PC-3 (cell line): ENCODE measurements at regions not wholly inside any gene's neighbourhood (a gene's known extent, or its start where the extent isn't known, plus 50 kb on each side); places are given as distances from the start of the nearest gene placed in this dataset.
"Not testable (repeated sequence)": the region's sequence is repeated elsewhere in the genome, so short reads cannot be mapped to it uniquely, and the experiment has no call there.

Experiments
- ATAC-seq: fragments of 200-7000 bp; cut with Tn5 transposase; 2 replicates; pipeline ENCODE4 v1.9.1; 2020; ENCODE audit warnings: mild to moderate bottlenecking, moderate library complexity
- BruUV-seq: library from RNA; stranded (reverse); fragments of 400-500 nt; replicated peaks from 2 replicates; lab custom pipeline; 2021; lab: Mats Ljungman, UMichigan
- CTCF ChIA-PET: fragments of 300-600 bp; sonication (Branson Sonifier 250); formaldehyde crosslinking; loops from one replicate; lab custom pipeline; 2022; ENCODE audit warnings: antibody characterized with exemption; lab: Charles Lee
- POLR2A ChIA-PET: fragments of 300-600 bp; sonication (Branson Sonifier 250); formaldehyde crosslinking; loops from one replicate; lab custom pipeline; 2022; ENCODE audit warnings: antibody characterized with exemption; ENCODE audit not compliant: unreplicated experiment; lab: Charles Lee
- DNase-seq: peaks from one replicate; pipeline ENCODE4 v3.0.0-alpha.2; 2015
- H2AFZ ChIP-seq: fragments of 300-600 bp; sonication (generic); 2 replicates; pipeline ENCODE4 v1.6.0; 2016; ENCODE audit warnings: antibody characterized with exemption, low read length
- H3F3A ChIP-seq: fragments of 300-600 bp; sonication (generic); one replicate; pipeline ENCODE4 v1.6.0; 2017; ENCODE audit warnings: antibody characterized with exemption, low read length, control low read depth, mild to moderate bottlenecking; ENCODE audit not compliant: unreplicated experiment
- H3K27ac ChIP-seq: fragments of 300-600 bp; sonication (generic); 2 replicates; pipeline ENCODE4 v1.5.1; 2016; ENCODE audit warnings: mild to moderate bottlenecking, low read length
- H3K27me3 ChIP-seq: fragments of 300-600 bp; sonication (generic); 2 replicates; pipeline ENCODE4 v1.6.1; 2016; ENCODE audit warnings: low read length, mixed read lengths
- H3K36me3 ChIP-seq: fragments of 300-600 bp; sonication (generic); 2 replicates; pipeline ENCODE4 v1.6.1; 2016; ENCODE audit warnings: low read depth, mixed run types, low read length, mixed read lengths
- H3K4me1 ChIP-seq: fragments of 300-600 bp; sonication (generic); 2 replicates; pipeline ENCODE4 v1.5.1; 2016; ENCODE audit warnings: low read length; ENCODE audit not compliant: insufficient read depth
- H3K4me2 ChIP-seq: fragments of 300-600 bp; sonication (generic); 2 replicates; pipeline ENCODE4 v1.6.0; 2016; ENCODE audit warnings: low read length
- H3K4me3 ChIP-seq: fragments of 300-600 bp; sonication (generic); 2 replicates; pipeline ENCODE4 v1.5.1; 2016; ENCODE audit warnings: mild to moderate bottlenecking, low read length, mixed read lengths
- H3K79me2 ChIP-seq: fragments of 300-600 bp; sonication (generic); 2 replicates; pipeline ENCODE4 v1.6.1; 2017; ENCODE audit warnings: low read length, mixed read lengths
- H3K9ac ChIP-seq: fragments of 300-600 bp; sonication (generic); 2 replicates; pipeline ENCODE4 v1.6.0; 2016; ENCODE audit warnings: mild to moderate bottlenecking, low read length
- H3K9me2 ChIP-seq: fragments of 300-600 bp; sonication (generic); replicated peaks from 2 replicates; pipeline ENCODE4 v1.6.1; 2016; ENCODE audit warnings: mixed run types, low read length, mixed read lengths
- H3K9me3 ChIP-seq: fragments of 300-600 bp; sonication (generic); 2 replicates; pipeline ENCODE4 v1.6.1; 2016; ENCODE audit warnings: low read length, mixed read lengths
- H4K20me1 ChIP-seq: fragments of 300-600 bp; sonication (generic); 2 replicates; pipeline ENCODE4 v1.6.1; 2016; ENCODE audit warnings: low read length, mixed read lengths
- EZH2 ChIP-seq: fragments of 300-600 bp; sonication (generic); IDR thresholded peaks from one replicate; pipeline ENCODE4 v1.6.1; 2017; ENCODE audit warnings: antibody characterized with exemption, mild to moderate bottlenecking, low read length; ENCODE audit not compliant: unreplicated experiment
- EZH2phosphoT487 ChIP-seq: fragments of 300-600 bp; sonication (generic); IDR thresholded peaks from 2 replicates; pipeline ENCODE4 v1.6.1; 2018; ENCODE audit warnings: mild to moderate bottlenecking, antibody characterized with exemption, low read length, borderline replicate concordance
- intact Hi-C: fragments of 100-400 bp; cut with micrococcal nuclease; formaldehyde crosslinking; loops from 2 replicates; pipeline ENCODE4 v1.9.0; 2023
- TF ChIP-seq, protein P1 (sequence below): fragments of 300-600 bp; sonication (generic); conservative IDR thresholded peaks from 2 replicates; pipeline ENCODE4 v1.5.1; 2017; ENCODE audit warnings: antibody characterized with exemption, low read depth, mild to moderate bottlenecking, low read length

DNA sequence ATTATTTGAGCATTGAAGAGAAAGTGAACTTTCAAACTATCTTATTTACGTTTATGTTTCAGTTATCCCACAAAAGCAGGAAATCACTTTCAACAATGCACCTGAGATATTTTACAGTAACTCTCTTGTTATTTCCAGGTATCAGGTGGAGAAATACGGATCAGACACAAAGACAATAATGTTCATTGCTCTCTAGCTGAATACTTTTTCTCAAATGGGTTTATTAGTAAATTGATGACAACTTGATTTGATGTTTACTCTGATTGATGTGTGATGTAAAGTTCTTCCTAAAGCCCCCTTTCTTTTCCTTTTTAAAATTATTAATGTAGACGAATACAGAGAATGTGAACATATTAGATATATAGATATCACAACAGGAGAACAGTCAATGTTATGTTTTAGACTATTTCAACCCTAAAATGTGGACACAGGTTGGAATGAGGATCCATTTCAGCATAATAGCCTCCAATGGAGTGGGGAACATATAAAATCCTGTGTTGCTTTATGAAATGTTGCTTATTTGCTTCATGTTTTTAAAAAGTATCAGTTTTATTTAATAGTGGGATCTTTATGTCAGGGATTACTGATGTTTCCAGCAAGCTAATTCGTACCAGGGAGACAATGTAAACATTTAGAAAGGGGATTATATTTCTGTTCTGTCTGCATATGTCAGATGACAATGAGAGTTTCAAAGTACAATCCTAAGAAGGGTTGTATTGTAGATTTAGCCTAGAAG lies 1522.3 kb upstream of the TPTE start:
- TF ChIP-seq EZH2phosphoT487 (no peak), EZH2 (no peak)
- TF ChIP-seq, protein P1, sequence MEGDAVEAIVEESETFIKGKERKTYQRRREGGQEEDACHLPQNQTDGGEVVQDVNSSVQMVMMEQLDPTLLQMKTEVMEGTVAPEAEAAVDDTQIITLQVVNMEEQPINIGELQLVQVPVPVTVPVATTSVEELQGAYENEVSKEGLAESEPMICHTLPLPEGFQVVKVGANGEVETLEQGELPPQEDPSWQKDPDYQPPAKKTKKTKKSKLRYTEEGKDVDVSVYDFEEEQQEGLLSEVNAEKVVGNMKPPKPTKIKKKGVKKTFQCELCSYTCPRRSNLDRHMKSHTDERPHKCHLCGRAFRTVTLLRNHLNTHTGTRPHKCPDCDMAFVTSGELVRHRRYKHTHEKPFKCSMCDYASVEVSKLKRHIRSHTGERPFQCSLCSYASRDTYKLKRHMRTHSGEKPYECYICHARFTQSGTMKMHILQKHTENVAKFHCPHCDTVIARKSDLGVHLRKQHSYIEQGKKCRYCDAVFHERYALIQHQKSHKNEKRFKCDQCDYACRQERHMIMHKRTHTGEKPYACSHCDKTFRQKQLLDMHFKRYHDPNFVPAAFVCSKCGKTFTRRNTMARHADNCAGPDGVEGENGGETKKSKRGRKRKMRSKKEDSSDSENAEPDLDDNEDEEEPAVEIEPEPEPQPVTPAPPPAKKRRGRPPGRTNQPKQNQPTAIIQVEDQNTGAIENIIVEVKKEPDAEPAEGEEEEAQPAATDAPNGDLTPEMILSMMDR, result no peak
- Histone ChIP-seq H3F3A (no peaks in the 10 kb centered on the region), H3K79me2 (no peaks in the 10 kb centered on the region), H3K36me3 (no peaks in the 10 kb centered on the region), H2AFZ (no peak overlapping the region), H3K27ac (no peak overlapping the region), H3K27me3 (peaks cover 13% of the 10 kb centered on the region), H3K4me2 (no peak overlapping the region), H3K9me3 (no peaks in the 10 kb centered on the region), H4K20me1 (no peaks in the 10 kb centered on the region), H3K4me1 (no peaks in the 10 kb centered on the region), H3K9me2 (no peaks in the 10 kb centered on the region), H3K9ac (no peak overlapping the region), H3K4me3 (no peak overlapping the region)
- ATAC-seq, result no peak
- ChIA-PET POLR2A (no interaction called here), CTCF (no interaction called here)
- intact Hi-C loops, result no loop called here
- BruUV-seq, result no TSS peak
- peak; percentile 1 for DNase-seq

DNA sequence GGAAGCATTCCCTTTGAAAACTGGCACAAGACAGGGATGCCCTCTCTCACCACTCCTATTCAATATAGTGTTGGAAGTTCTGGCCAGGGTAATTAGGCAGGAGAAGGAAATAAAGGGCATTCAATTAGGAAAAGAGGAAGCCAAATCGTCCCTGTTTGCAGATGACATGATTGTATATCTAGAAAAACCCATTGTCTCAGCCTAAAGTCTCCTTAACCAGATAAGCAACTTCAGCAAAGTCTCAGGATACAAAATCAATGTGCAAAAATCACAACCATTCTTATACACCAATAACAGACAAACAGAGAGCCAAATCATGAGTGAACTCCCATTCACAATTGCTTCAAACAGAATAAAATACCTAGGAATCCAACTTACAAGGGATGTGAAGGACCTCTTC lies 1521.3 kb upstream of the TPTE start:
- H3K27me3 ChIP-seq, CTCF ChIA-PET, H3K4me3 ChIP-seq, H3K4me2 ChIP-seq, H3K36me3 ChIP-seq, intact Hi-C loops, H3K9me2 ChIP-seq, ATAC-seq, DNase-seq, H2AFZ ChIP-seq, BruUV-seq, POLR2A ChIA-PET, H3K9me3 ChIP-seq, H3K79me2 ChIP-seq, H3F3A ChIP-seq, H3K27ac ChIP-seq, H3K9ac ChIP-seq, H3K4me1 ChIP-seq, H4K20me1 ChIP-seq: not testable (repeated sequence)

DNA sequence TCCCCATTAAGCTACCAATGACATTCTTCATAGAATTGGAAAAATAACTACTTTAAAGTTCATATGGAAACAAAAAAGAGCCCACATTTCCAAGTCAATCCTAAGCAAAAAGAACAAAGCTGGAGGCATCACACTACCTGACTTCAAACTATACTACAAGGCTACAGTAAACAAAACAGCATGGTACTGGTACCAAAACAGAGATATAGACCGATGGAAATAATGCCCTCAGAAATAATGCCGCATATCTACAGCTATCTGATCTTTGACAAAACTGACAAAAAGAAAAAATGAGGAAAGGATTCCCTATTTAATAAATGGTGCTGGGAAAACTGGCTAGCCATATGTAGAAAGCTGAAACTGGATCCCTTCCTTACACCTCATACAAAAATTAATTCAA lies 1520.7 kb upstream of the TPTE start:
- DNase-seq, result not testable (repeated sequence)

DNA sequence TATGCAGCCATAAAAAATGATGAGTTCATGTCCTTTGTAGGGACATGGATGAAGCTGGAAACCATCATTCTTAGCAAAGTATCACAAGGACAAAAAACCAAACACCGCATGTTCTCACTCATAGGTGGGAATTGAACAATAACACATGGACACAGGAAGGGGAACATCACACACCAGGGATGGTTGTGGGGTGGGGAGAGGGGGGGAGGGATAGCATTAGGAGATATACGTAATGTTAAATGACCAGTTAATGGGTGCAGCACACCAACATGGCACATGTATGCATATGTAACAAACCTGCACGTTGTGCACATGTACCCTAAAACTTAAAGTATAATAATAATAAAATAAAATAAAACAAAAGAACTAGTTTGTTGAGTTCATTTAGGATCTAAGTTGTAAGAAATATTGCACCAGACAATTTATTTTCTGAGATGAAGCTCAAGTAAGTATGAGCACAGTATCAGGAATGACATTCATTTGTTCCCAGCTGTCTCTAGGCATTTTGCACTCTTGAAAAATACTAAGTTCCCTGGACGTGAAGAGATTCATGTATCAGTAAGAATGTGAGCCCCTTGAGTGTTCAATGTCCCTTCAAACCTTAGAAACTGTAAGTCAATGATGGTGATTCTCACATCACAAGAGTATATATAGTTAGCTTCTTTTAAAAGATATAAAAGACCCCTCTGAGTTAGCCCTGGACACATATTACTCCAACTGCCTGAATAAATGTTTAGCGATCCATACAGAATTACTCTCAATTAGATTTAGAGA lies 1519.3 kb upstream of the TPTE start:
- H3K9me2 ChIP-seq, H3K9ac ChIP-seq, H4K20me1 ChIP-seq, CTCF ChIA-PET, H3K4me3 ChIP-seq, H3K4me2 ChIP-seq, BruUV-seq, H3F3A ChIP-seq, H2AFZ ChIP-seq, H3K9me3 ChIP-seq, H3K36me3 ChIP-seq, H3K27me3 ChIP-seq, intact Hi-C loops, ATAC-seq, POLR2A ChIA-PET, H3K79me2 ChIP-seq, H3K27ac ChIP-seq, H3K4me1 ChIP-seq: not testable (repeated sequence)
- peak; percentile 1 for DNase-seq

More for the DNA sequence above, 1520.7 kb upstream of the TPTE start:
- H3F3A ChIP-seq, BruUV-seq, H3K36me3 ChIP-seq, intact Hi-C loops, H3K9me2 ChIP-seq, H2AFZ ChIP-seq, CTCF ChIA-PET, H3K27ac ChIP-seq, H3K4me3 ChIP-seq, H3K9ac ChIP-seq, H3K4me2 ChIP-seq, H3K27me3 ChIP-seq, H3K9me3 ChIP-seq, ATAC-seq, H3K4me1 ChIP-seq, H4K20me1 ChIP-seq, POLR2A ChIA-PET, H3K79me2 ChIP-seq: not testable (repeated sequence)

DNA sequence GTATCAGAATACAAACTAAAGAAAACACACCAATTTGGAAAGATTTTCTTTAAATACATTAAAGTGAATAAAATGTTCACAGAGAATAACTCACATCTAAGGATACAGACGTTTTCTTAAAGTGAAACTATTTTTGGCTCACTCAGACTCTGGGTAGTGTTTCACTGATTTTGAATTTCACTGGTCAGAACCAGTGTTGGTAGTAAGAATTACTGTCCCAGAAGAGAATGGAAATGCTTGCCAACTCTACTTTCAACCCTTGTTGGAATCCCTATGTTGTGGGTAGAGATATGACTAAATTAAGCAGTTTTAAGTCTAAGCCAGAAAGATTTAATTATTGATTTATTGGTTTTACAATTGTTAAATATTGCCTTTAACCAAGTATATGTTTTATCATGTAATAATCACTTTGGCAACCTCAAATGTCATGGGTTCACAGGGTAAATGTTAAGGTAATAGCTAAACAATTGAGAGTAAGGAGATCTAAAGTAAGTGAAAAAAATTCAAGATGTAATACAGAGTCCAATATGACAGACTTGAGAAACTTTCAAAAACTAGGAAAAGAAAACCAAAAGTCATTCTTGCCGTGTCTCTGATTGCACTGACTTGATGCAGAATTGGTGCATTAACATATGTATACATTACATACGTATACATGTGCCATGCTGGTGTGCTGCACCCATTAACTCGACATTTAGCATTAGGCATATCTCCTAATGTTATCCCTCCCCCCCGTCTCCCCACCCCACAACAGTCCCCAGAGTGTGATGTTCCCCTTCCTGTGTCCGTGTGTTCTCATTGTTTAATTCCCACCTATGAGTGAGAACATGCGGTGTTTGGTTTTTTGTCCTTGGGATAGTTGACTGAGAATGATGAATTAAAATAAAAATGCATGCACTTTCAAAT lies 1517.2 kb upstream of the TPTE start:
- intact Hi-C loops, CTCF ChIA-PET, POLR2A ChIA-PET: not testable (repeated sequence)

More for the DNA sequence above, 1517.2 kb upstream of the TPTE start:
- H3K79me2 ChIP-seq, H3K36me3 ChIP-seq, H3K27ac ChIP-seq, H3K4me3 ChIP-seq, H3K9me3 ChIP-seq, H2AFZ ChIP-seq, H3K27me3 ChIP-seq, H3K9ac ChIP-seq, H3K4me1 ChIP-seq, ATAC-seq, H4K20me1 ChIP-seq, BruUV-seq, H3K9me2 ChIP-seq, H3K4me2 ChIP-seq, H3F3A ChIP-seq: not testable (repeated sequence)
- peak; percentile 2 for DNase-seq
